OCI-LY3 (cell line): ENCODE measurements at regions not wholly inside any gene's neighbourhood (a gene's known extent, or its start where the extent isn't known, plus 50 kb on each side); places are given as distances from the start of the nearest gene placed in this dataset.

Source experiments
- CTCF ChIP-seq: fragments of 200-600, 300-600 bp; sonication (generic); IDR thresholded peaks from 2 replicates; pipeline ENCODE4 v1.5.1; 2014; ENCODE audit warnings: antibody characterized with exemption, low read length, low read depth
- EZH2phosphoT487 ChIP-seq: fragments of 200-600 bp; shearing (Covaris generic); IDR thresholded peaks from 2 replicates; pipeline ENCODE4 v1.6.1; 2018; ENCODE audit warnings: antibody characterized with exemption, mixed run types, low read depth

DNA sequence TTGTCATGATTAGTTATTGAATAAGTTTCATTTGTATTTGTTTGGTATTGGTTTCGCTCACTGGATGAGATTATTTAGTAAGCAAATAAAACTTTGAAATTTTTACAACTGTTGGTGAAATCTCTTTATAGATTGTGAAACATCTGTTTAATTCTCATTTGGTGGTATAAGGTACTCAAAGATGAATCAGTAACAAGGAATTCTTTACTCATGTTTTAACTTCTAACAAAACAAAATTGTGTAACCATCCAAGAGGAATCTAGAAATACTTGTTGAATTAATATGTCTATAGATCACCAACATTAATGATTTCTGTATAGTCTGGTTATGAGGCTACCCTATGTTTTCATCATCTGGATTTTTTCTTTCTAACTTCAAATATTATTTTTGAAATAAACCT lies 62.8 kb upstream of the USP25 start:
- TF ChIP-seq CTCF (no peak), EZH2phosphoT487 (no peak)
